SK-N-SH (cell line): ENCODE measurements at regions not wholly inside any gene's neighbourhood (a gene's known extent, or its start where the extent isn't known, plus 50 kb on each side); places are given as distances from the start of the nearest gene placed in this dataset.

Experiments used
- CTCF ChIA-PET: fragments of 300-600, 350-600 bp; formaldehyde crosslinking; extraction: SDS; loops from one replicate; lab custom pipeline; 2021; lab: Yijun Ruan, JAX
- POLR2A ChIA-PET: fragments of 350-600 bp; sonication (Branson Sonifier 250); formaldehyde crosslinking; extraction: SDS; loops from one replicate; lab custom pipeline; 2020; ENCODE audit warnings: antibody characterized with exemption, inconsistent platforms; lab: Yijun Ruan, JAX
- DNase-seq: peaks from one replicate; pipeline ENCODE4 v3.0.0; 2012
- H2AFZ ChIP-seq: fragments of 200-600 bp; sonication (generic); 2 replicates; pipeline ENCODE4 v1.8.1; 2016; ENCODE audit warnings: antibody characterized with exemption, mild to moderate bottlenecking, low read depth
- H3F3A ChIP-seq: fragments of 200-600 bp; sonication (generic); replicated peaks from 2 replicates; pipeline ENCODE3; 2016; ENCODE audit warnings: antibody characterized with exemption, mild to moderate bottlenecking; ENCODE audit not compliant: insufficient read depth
- H3K27ac ChIP-seq, 2 experiments: fragments of 200-500 bp in 1 of 2; fragments of 200-600 bp in 1 of 2; sonication (Bioruptor generic) in 1 of 2; sonication (generic), shearing (Covaris generic) in 1 of 2; 2 replicates each; pipeline versions ENCODE4 v1.5.1 to v1.6.1; 2014 to 2016; ENCODE audit warnings: low read depth in 2 of 2, inconsistent platforms in 1 of 2, low read length in 1 of 2, mild to moderate bottlenecking in 1 of 2, mixed read lengths in 1 of 2
- H3K27me3 ChIP-seq: fragments of 200-600 bp; sonication (generic), shearing (Covaris generic); 2 replicates; pipeline ENCODE4 v1.6.1; 2016; ENCODE audit warnings: mixed run types; ENCODE audit not compliant: insufficient read depth
- H3K36me3 ChIP-seq, 2 experiments: fragments of 200-500 bp in 1 of 2; fragments of 200-600 bp in 1 of 2; sonication (Bioruptor generic) in 1 of 2; sonication (generic) in 1 of 2; replicated peaks in 1 of 2; 2 replicates each; pipeline versions ENCODE3 to v1.5.1; 2014 to 2016; ENCODE audit warnings: low read length in 1 of 2, mild to moderate bottlenecking in 1 of 2; ENCODE audit not compliant: insufficient read depth in 2 of 2, control insufficient read depth in 1 of 2
- H3K4me1 ChIP-seq, 2 experiments: fragments of 200-500 bp in 1 of 2; fragments of 200-600 bp in 1 of 2; sonication (Bioruptor generic) in 1 of 2; sonication (generic), shearing (Covaris generic) in 1 of 2; 2 replicates each; pipeline versions ENCODE4 v1.5.1 to v1.6.1; 2014 to 2016; ENCODE audit warnings: low read depth in 1 of 2, low read length in 1 of 2, mixed run types in 1 of 2; ENCODE audit not compliant: insufficient read depth in 2 of 2, control insufficient read depth in 1 of 2
- H3K4me2 ChIP-seq: fragments of 200-600 bp; sonication (generic), shearing (Covaris generic); 2 replicates; pipeline ENCODE4 v1.6.1; 2017; ENCODE audit warnings: mixed run types
- H3K4me3 ChIP-seq, 2 experiments: fragments of 200-500 bp in 1 of 2; fragments of 200-600 bp in 1 of 2; sonication (Bioruptor generic) in 1 of 2; sonication (generic), shearing (Covaris generic) in 1 of 2; 2 replicates each; pipeline versions ENCODE4 v1.5.1 to v1.8.1; 2014 to 2016; ENCODE audit warnings: low read depth in 2 of 2, inconsistent platforms in 1 of 2, low read length in 1 of 2, mild to moderate bottlenecking in 1 of 2, mixed read lengths in 1 of 2, moderate library complexity in 1 of 2
- H3K79me2 ChIP-seq: fragments of 200-600 bp; sonication (generic); 2 replicates; pipeline ENCODE4 v1.8.1; 2017; ENCODE audit warnings: mild to moderate bottlenecking; ENCODE audit not compliant: insufficient read depth
- H3K9ac ChIP-seq: fragments of 200-600 bp; sonication (generic); 2 replicates; pipeline ENCODE4 v1.6.1; 2017; ENCODE audit warnings: mixed run types
- H3K9me2 ChIP-seq: fragments of 200-600 bp; sonication (generic); 2 replicates; pipeline ENCODE4 v1.6.1; 2017; ENCODE audit warnings: mixed run types
- H3K9me3 ChIP-seq: fragments of 200-600 bp; sonication (generic); 2 replicates; pipeline ENCODE4 v1.6.1; 2017; ENCODE audit warnings: mixed run types, mild to moderate bottlenecking, moderate library complexity
- H4K20me1 ChIP-seq: fragments of 200-600 bp; sonication (generic); 2 replicates; pipeline ENCODE4 v1.6.1; 2017; ENCODE audit warnings: mild to moderate bottlenecking, mixed run types; ENCODE audit not compliant: insufficient read depth
- EZH2phosphoT487 ChIP-seq: fragments of 200-600 bp; sonication (generic); IDR thresholded peaks from 2 replicates; pipeline ENCODE4 v1.6.1; 2017; ENCODE audit warnings: low read depth, mixed run types, mild to moderate bottlenecking, antibody characterized with exemption, moderate library complexity, borderline replicate concordance
- FOSL2 ChIP-seq: IDR thresholded peaks from 2 replicates; pipeline ENCODE4 v1.4.0; 2012; ENCODE audit warnings: low read depth, mild to moderate bottlenecking, moderate library complexity, borderline replicate concordance
- IRF3 ChIP-seq: fragments of 150-350 bp; IDR thresholded peaks from 2 replicates; pipeline ENCODE4 v1.6.1; 2016; ENCODE audit warnings: mild to moderate bottlenecking, low read depth, low read length
- MAX ChIP-seq: IDR thresholded peaks from 2 replicates; pipeline ENCODE4 v1.4.0; 2012; ENCODE audit warnings: low read depth
- MEF2A ChIP-seq: IDR thresholded peaks from 2 replicates; pipeline ENCODE4 v1.4.0; 2012; ENCODE audit warnings: low read depth, borderline replicate concordance
- MXI1 ChIP-seq: IDR thresholded peaks from 2 replicates; pipeline ENCODE4 v1.6.1; 2012; ENCODE audit warnings: mild to moderate bottlenecking, low read depth, low read length, improper control_type of control experiment
- NRF1 ChIP-seq: IDR thresholded peaks from 2 replicates; pipeline ENCODE4 v1.6.1; 2012; ENCODE audit warnings: low read depth, mild to moderate bottlenecking, low read length
- PBX3 ChIP-seq: IDR thresholded peaks from 2 replicates; pipeline ENCODE4; 2012
- POLR2AphosphoS5 ChIP-seq: IDR thresholded peaks from 2 replicates; pipeline ENCODE4 v1.6.1; 2012; ENCODE audit warnings: low read depth, low read length
- RAD21 ChIP-seq: IDR thresholded peaks from 2 replicates; pipeline ENCODE4 v1.6.1; 2012; ENCODE audit warnings: mild to moderate bottlenecking, low read length
- RCOR1 ChIP-seq: fragments of 150-350 bp; IDR thresholded peaks from 2 replicates; pipeline ENCODE4 v1.6.1; 2017; ENCODE audit warnings: antibody characterized with exemption, low read length
- REST ChIP-seq: IDR thresholded peaks from 2 replicates; pipeline ENCODE4 v1.6.1; 2012; ENCODE audit warnings: mild to moderate bottlenecking, low read depth, low read length, moderate library complexity
- RXRA ChIP-seq: IDR thresholded peaks from 2 replicates; pipeline ENCODE4 v1.4.0; 2012; ENCODE audit warnings: low read depth, mild to moderate bottlenecking, borderline replicate concordance
- SIN3A ChIP-seq: IDR thresholded peaks from 2 replicates; pipeline ENCODE4 v1.6.1; 2012; ENCODE audit warnings: low read depth, mild to moderate bottlenecking, low read length, moderate library complexity, borderline replicate concordance
- TAF1 ChIP-seq: IDR thresholded peaks from 2 replicates; pipeline ENCODE4 v1.6.1; 2012; ENCODE audit warnings: low read depth, mild to moderate bottlenecking, low read length, moderate library complexity, borderline replicate concordance
- TEAD4 ChIP-seq: IDR thresholded peaks from 2 replicates; pipeline ENCODE4 v1.4.0; 2012; ENCODE audit warnings: mild to moderate bottlenecking, borderline replicate concordance; ENCODE audit not compliant: insufficient read depth
- USF2 ChIP-seq: fragments of 150-350 bp; IDR thresholded peaks from 2 replicates; pipeline ENCODE4 v1.6.1; 2017; ENCODE audit warnings: antibody characterized with exemption, low read length, low read depth, borderline replicate concordance
- WGBS: methylation state at CpG from one replicate; pipeline ENCODE4 v1.1.6; 2017; ENCODE audit warnings: low lambda C conversion rate; 5-methylcytosine and 5-hydroxymethylcytosine counted together

GRCh38 chr20:53774461-53775203 is 181.0 kb upstream of the ZNF217 start (continued):
- TF ChIP-seq MAX = no peak
- no peak for TF ChIP-seq POLR2AphosphoS5
- TF ChIP-seq REST = no peak
- TF ChIP-seq NRF1 = no peak
- no peak for TF ChIP-seq TAF1
- no peak for TF ChIP-seq TEAD4
- peak; percentile 66 for TF ChIP-seq PBX3
- TF ChIP-seq FOSL2 = peak; percentile 75

GRCh38 chr20:53773792-53774401 is 180.3 kb upstream of the ZNF217 start:
- no peak for DNase-seq
- Histone ChIP-seq H3K79me2 (peaks cover 5% of the 10 kb centered on the region; the same call in 1 of the 2 replicates), H3K9me2 (no peaks in the 10 kb centered on the region), H3K36me3 (no peaks in the 10 kb centered on the region), H2AFZ (no peak overlapping the region), H3K27ac (peak overlapping the region; percentile 53 to 100; a peak in 3 of 4 replicates), H4K20me1 (no peaks in the 10 kb centered on the region), H3K4me1 (peaks cover 0 to 17% of the 10 kb centered on the region in 2 experiments; a peak in 1 of 4 replicates), H3K27me3 (no peaks in the 10 kb centered on the region), H3K9me3 (no peaks in the 10 kb centered on the region), H3K4me2 (peak overlapping the region; percentile 61), H3F3A (peaks cover 30% of the 10 kb centered on the region), H3K9ac (peak overlapping the region; percentile 88), H3K4me3 (0 out of 4 replicates have a peak overlapping the region, but pooled peaks of 1 of the 2 experiments have one; percentile 4)
- CTCF ChIA-PET = no interaction called here
- 6% methylated on average over 1 of the region's 1 CpG for WGBS
- POLR2A ChIA-PET = no interaction called here
- TF ChIP-seq USF2 (no peak), POLR2AphosphoS5 (peak; percentile 75; the same call in 1 of the 2 replicates), RAD21 (no peak), RCOR1 (no peak), REST (no peak), MXI1 (no peak), SIN3A (no peak), MEF2A (peak; percentile 96), TAF1 (no peak), RXRA (peak; percentile 87), IRF3 (no peak), FOSL2 (peak; percentile 85), EZH2phosphoT487 (no peak)
